Activated CD4-positive, alpha-beta memory T cell treated with anti-CD3 and anti-CD28 coated beads for 36 hours (primary cell): ENCODE measurements at regions not wholly inside any gene's neighbourhood (a gene's known extent, or its start where the extent isn't known, plus 50 kb on each side); places are given as distances from the start of the nearest gene placed in this dataset.

Experiments
- CTCF ChIA-PET: fragments of 350-600 bp; sonication (Branson Sonifier 250); formaldehyde crosslinking; loops from one replicate; lab custom pipeline; 2021; ENCODE audit warnings: antibody characterized with exemption, inconsistent platforms; lab: Charles Lee
- POLR2A ChIA-PET: fragments of 350-600 bp; sonication (Branson Sonifier 250); formaldehyde crosslinking; loops from one replicate; lab custom pipeline; 2021; ENCODE audit warnings: antibody characterized with exemption; lab: Charles Lee
- DNase-seq: peaks from one replicate; pipeline ENCODE4 v3.0.0-alpha.2; 2020
- H3K27ac Mint-ChIP-seq: one replicate; pipeline ENCODE4 v1.8.0; 2021; ENCODE audit warnings: mixed read lengths
- H3K27me3 Mint-ChIP-seq: one replicate; pipeline ENCODE4 v1.8.0; 2021; ENCODE audit warnings: mixed read lengths
- H3K36me3 Mint-ChIP-seq: one replicate; pipeline ENCODE4 v1.8.0; 2021; ENCODE audit warnings: mixed read lengths
- H3K4me1 Mint-ChIP-seq: one replicate; pipeline ENCODE4 v1.8.0; 2021; ENCODE audit warnings: low read depth, mixed read lengths
- H3K4me3 Mint-ChIP-seq: one replicate; pipeline ENCODE4 v1.8.0; 2021; ENCODE audit warnings: mild to moderate bottlenecking, mixed read lengths
- H3K9me3 Mint-ChIP-seq: one replicate; pipeline ENCODE4 v1.8.0; 2021; ENCODE audit warnings: mixed read lengths
- intact Hi-C: fragments of 100-400 bp; cut with micrococcal nuclease; formaldehyde crosslinking; loops from one replicate; pipeline ENCODE4 v1.15.1; 2023

DNA sequence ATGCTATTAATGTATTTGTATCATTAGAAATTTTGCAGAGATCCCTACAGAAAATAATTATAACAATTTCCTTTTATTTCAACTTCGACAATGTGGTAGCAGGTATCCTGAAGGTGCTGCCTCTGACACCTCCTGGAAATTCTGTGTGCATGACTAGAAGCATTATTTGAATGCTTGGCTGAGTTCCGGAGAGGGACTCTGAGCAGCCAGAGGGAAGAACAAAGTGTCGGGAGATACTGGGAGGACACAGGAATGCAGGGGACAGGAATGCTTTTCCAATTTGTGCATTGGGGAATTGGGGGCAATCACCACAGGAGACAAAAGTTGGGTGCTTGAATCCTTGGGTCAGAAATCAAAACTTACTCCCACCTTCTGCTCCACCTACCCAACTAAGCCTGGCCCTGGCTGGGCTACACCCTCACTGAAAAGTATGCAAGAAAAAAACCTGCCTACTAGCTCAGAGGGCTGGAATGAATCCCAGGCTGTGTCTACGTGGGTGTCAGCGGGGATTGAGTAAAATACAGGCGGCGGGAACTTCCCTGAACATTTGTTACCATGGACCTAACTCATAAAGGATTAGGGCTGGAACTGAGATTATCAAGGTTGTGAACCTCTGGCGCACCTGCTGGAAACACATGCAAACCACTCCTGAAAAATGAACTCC, 299.3 kb downstream of the SOX11 start:
- no peak overlapping the region for H3K4me3 Mint-ChIP-seq
- no peak for DNase-seq
- H3K27ac Mint-ChIP-seq, result no peak overlapping the region
- no peaks in the 10 kb centered on the region for H3K9me3 Mint-ChIP-seq
- H3K36me3 Mint-ChIP-seq, result no peaks in the 10 kb centered on the region
- no peaks in the 10 kb centered on the region for H3K27me3 Mint-ChIP-seq
- intact Hi-C loops, result no loop called here
- no peaks in the 10 kb centered on the region for H3K4me1 Mint-ChIP-seq
- POLR2A ChIA-PET, result no interaction called here
- CTCF ChIA-PET, result no interaction called here

DNA sequence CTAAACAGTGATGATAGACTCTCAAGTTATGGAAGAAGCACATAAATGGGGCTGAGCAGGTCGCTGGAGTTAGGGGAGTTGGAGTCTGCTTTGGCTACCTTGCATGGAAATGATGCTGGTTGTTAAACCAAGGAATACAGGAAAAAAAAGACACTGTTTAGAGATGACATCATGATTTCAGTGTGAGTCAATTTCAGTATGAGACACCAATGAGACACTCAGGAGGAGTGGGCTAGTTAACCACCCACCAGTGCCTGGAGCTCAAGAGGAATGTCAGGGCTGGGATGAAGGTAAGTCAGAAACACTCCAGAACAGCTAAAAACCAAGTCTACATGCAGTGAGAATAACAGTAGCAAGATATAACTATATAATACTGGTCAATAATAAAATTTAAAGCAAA, 303.6 kb downstream of the SOX11 start:
- ChIA-PET CTCF (no interaction called here), POLR2A (no interaction called here)
- DNase-seq, result no peak
- Mint-ChIP-seq H3K9me3 (no peaks in the 10 kb centered on the region), H3K4me1 (no peaks in the 10 kb centered on the region), H3K4me3 (no peak overlapping the region), H3K27me3 (no peaks in the 10 kb centered on the region), H3K36me3 (no peaks in the 10 kb centered on the region), H3K27ac (no peak overlapping the region)
- intact Hi-C loops, result no loop called here

DNA sequence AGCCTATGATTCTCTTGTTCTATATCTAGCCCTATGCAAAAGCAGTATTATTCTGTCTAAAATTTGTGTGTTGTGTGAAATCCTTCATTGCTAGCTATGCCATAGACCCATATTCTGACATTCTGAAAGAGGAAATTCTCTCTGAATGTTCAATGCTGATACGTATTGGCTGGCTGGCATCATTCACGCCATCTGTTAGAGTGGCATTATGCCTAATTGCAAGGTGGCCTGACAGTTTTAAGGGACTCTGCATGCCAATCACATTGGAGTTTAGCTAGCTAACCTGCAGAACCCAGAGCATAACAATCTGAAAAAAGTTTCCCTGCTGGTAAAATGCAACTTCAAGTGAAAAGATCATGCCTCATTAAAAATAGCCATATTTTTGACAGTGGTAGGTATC, 316.0 kb downstream of the SOX11 start:
- H3K4me3 Mint-ChIP-seq, result no peak overlapping the region
- no peaks in the 10 kb centered on the region for H3K27me3 Mint-ChIP-seq
- H3K27ac Mint-ChIP-seq, result no peak overlapping the region
- H3K4me1 Mint-ChIP-seq, result no peaks in the 10 kb centered on the region
- intact Hi-C loops, result no loop called here
- no peak for DNase-seq
- peaks cover 9% of the 10 kb centered on the region for H3K9me3 Mint-ChIP-seq
- ChIA-PET POLR2A (no interaction called here), CTCF (no interaction called here)
- H3K36me3 Mint-ChIP-seq, result no peaks in the 10 kb centered on the region

DNA sequence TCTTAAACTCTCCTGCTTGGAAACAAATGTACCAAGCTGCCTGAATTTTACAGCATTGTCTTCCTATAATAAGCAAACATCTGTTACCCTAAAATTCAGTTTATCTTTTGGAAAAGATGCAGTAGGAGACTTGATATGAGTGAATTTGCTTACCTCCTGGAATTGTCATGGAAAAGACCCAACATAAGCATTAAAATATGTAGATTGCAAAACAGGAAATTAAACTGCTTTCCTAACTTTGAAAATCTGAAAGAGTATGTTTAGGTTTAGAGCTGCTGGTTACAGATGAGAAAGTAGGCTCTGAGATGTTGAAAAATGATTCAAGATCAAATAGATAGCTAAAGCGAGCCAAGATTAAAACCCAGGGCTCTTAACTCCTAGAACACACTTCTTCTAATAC, 316.5 kb downstream of the SOX11 start:
- Mint-ChIP-seq H3K27me3 (no peaks in the 10 kb centered on the region), H3K27ac (no peak overlapping the region), H3K4me3 (no peak overlapping the region), H3K36me3 (no peaks in the 10 kb centered on the region), H3K4me1 (no peaks in the 10 kb centered on the region), H3K9me3 (peaks cover 9% of the 10 kb centered on the region)
- intact Hi-C loops, result no loop called here
- DNase-seq, result no peak
- POLR2A ChIA-PET, result interaction anchor here (0.7 kb wide), 1 partner anchor 105 kb away, joined by 3 read pairs; no protein-coding TSS in a partner anchor
- CTCF ChIA-PET, result no interaction called here

DNA sequence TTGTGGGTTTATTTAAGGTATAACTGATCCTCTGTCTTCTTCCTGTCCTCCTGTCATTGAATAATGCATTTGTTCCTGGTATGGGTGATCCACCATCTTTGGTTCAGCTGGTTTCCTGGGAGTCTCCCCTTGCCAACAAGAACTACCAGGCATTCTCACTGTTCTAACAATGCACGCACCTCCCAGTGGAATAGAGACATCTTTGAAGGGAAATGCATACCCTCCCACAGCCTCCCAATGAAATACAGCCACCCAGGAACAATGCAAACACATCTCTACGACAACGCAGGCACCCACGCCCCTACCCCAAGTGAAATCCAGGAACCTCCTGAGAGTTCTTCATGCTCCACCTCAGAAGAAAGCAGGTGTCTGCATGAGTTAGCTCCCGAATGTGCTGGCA, 318.0 kb downstream of the SOX11 start:
- H3K27ac Mint-ChIP-seq, result no peak overlapping the region
- no peak overlapping the region for H3K4me3 Mint-ChIP-seq
- H3K9me3 Mint-ChIP-seq, result peaks cover 8% of the 10 kb centered on the region
- POLR2A ChIA-PET, result no interaction called here
- intact Hi-C loops, result no loop called here
- H3K4me1 Mint-ChIP-seq, result no peaks in the 10 kb centered on the region
- H3K36me3 Mint-ChIP-seq, result no peaks in the 10 kb centered on the region
- no peak for DNase-seq
- H3K27me3 Mint-ChIP-seq, result no peaks in the 10 kb centered on the region
- CTCF ChIA-PET, result no interaction called here

DNA sequence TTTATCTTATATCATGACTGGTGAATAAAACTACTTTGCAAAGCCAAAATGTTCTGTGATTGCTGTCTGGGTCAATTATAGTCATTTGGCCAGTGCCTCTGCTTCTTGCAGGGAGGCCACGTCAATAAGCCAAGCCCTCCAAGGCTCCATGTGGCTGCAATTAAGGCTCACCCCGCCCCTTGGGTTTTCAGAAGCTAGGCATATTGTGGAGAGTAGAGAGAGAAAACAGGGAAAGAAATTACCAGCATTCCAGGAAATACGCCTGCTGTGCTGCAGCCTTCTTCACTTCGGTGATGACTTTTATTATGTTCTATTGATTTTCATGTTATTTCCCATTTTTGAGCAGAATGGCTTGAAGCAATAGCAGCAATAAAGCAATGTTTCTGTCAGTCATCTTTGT, 319.7 kb downstream of the SOX11 start:
- Mint-ChIP-seq H3K27ac (no peak overlapping the region), H3K4me3 (no peak overlapping the region), H3K9me3 (no peaks in the 10 kb centered on the region), H3K27me3 (no peaks in the 10 kb centered on the region), H3K36me3 (no peaks in the 10 kb centered on the region), H3K4me1 (no peaks in the 10 kb centered on the region)
- CTCF ChIA-PET, result no interaction called here
- DNase-seq, result no peak
- POLR2A ChIA-PET, result no interaction called here
- intact Hi-C loops, result no loop called here

DNA sequence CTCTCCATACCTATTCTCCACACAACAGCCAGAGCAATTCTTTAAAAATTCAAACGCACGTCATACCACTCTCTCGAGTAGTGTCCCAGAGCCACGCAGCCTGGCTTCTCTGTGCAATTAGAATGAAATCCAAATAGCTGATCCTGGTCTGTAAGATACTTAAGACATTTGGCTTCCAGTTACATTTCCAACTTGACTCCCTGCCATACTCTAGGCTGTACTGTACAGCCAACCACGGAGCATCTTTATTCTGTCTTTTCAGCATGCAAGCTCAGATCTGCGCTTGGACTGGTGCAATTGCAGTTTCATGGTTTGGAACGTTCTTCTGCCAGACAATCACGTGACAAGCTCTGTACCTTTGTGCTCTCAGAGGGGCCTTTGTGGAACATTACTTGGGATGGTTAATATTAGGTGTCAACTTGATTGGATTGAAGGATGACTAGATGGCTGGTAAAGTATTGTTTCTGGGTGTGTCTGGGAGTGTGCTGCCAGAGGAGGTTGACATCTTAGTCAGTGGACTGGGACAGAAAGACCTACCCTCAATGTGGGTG, 325.6 kb downstream of the SOX11 start:
- no peaks in the 10 kb centered on the region for H3K27me3 Mint-ChIP-seq

DNA sequence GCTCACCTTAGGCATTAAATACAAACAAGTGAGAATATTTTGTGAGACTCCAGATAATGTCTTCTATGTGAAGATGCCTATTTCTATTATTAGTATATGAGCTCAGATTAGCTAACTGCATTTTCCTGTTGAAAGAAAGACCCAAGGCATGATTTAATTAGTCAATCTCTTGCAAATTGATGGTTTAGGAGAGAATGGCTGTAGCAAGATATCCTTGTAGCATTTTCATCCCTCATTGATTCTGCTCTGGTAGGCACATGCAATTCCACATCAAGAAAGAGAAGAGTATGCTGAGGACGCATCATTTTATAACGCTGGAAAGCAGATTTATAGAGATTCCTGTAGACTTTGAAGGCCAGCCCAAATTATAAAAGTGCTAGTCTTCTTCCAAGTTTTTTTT, 332.0 kb downstream of the SOX11 start:
- intact Hi-C loops, result no loop called here
- H3K27me3 Mint-ChIP-seq, result no peaks in the 10 kb centered on the region
- DNase-seq, result no peak
- H3K4me1 Mint-ChIP-seq, result no peaks in the 10 kb centered on the region
- H3K27ac Mint-ChIP-seq, result no peak overlapping the region
- H3K9me3 Mint-ChIP-seq, result no peaks in the 10 kb centered on the region
- POLR2A ChIA-PET, result no interaction called here
- no peak overlapping the region for H3K4me3 Mint-ChIP-seq
- CTCF ChIA-PET, result no interaction called here
- H3K36me3 Mint-ChIP-seq, result no peaks in the 10 kb centered on the region

More for the DNA sequence above, 325.6 kb downstream of the SOX11 start:
- CTCF ChIA-PET, result no interaction called here
- H3K27ac Mint-ChIP-seq, result no peak overlapping the region
- no peaks in the 10 kb centered on the region for H3K9me3 Mint-ChIP-seq
- DNase-seq, result no peak
- intact Hi-C loops, result no loop called here
- H3K4me1 Mint-ChIP-seq, result no peaks in the 10 kb centered on the region
- no peaks in the 10 kb centered on the region for H3K36me3 Mint-ChIP-seq
- no peak overlapping the region for H3K4me3 Mint-ChIP-seq
- POLR2A ChIA-PET, result no interaction called here

DNA sequence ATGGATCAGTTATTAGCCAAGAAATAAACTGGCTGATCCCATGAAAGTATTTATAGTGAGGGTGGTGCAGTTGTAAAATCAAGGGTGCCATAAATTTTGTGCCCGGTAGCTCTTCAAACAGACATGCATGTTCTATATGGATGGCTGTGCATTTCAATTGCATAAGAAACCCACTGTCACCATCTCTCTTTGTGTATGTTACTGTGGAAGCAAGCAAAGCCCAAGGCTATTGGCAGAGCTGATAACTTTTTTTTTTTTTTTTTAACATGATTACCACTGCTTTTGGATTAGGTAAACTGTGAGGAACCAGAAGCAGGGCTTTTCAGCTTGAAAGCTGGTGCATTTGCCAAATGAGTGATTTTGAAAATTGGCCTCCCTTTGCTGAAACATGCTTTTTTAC, 332.6 kb downstream of the SOX11 start:
- no peaks in the 10 kb centered on the region for H3K9me3 Mint-ChIP-seq
- ChIA-PET CTCF (no interaction called here), POLR2A (no interaction called here)
- no peaks in the 10 kb centered on the region for H3K4me1 Mint-ChIP-seq
- no peak overlapping the region for H3K4me3 Mint-ChIP-seq
- DNase-seq, result no peak
- H3K27me3 Mint-ChIP-seq, result no peaks in the 10 kb centered on the region
- no peak overlapping the region for H3K27ac Mint-ChIP-seq
- intact Hi-C loops, result no loop called here
- no peaks in the 10 kb centered on the region for H3K36me3 Mint-ChIP-seq

DNA sequence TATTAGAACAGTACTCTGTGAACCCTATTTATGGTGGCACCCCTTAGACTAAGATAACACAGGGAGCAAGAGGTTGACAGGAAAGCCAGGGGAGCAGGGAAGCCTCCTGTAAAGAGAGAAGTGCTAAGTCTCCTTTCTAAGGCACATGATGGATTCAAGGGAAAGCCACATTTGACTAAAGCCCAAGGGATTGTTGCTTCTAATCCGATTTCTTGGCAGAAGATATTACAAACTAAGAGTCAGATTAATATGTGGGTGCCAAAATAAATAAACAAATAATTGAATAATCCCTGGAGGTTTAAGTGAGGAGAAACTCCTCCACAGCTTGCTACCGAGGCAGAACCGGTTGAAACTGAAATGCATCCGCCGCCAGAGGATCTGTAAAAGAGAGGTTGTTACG, 333.2 kb downstream of the SOX11 start:
- Mint-ChIP-seq H3K4me3 (no peak overlapping the region), H3K27ac (no peak overlapping the region), H3K9me3 (peaks cover 3% of the 10 kb centered on the region), H3K27me3 (no peaks in the 10 kb centered on the region), H3K36me3 (no peaks in the 10 kb centered on the region), H3K4me1 (no peaks in the 10 kb centered on the region)
- POLR2A ChIA-PET, result no interaction called here
- intact Hi-C loops, result no loop called here
- CTCF ChIA-PET, result no interaction called here
- no peak for DNase-seq

DNA sequence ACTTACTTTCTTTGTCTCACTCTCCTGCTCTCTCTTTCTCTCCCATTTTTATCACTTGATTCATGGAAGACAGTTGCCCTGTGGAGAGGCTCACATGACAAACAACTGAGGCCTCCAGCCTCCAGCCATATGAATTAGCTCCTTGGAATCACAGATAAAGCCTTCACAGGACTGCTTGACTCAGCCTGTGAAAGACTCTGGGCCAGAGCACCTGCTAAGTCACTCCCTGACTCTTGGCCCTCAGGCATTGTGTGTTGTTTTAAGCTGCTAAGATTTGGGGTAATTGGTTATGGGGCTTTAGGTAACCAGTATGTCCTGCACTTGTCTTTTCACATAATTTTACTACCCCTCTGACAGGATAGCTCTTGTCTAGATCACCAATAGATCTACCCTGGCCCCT, 334.9 kb downstream of the SOX11 start:
- Mint-ChIP-seq H3K36me3 (no peaks in the 10 kb centered on the region), H3K9me3 (peaks cover 3% of the 10 kb centered on the region), H3K27me3 (no peaks in the 10 kb centered on the region), H3K4me1 (no peaks in the 10 kb centered on the region), H3K27ac (no peak overlapping the region), H3K4me3 (no peak overlapping the region)
- ChIA-PET CTCF (no interaction called here), POLR2A (no interaction called here)
- intact Hi-C loops, result no loop called here
- no peak for DNase-seq

DNA sequence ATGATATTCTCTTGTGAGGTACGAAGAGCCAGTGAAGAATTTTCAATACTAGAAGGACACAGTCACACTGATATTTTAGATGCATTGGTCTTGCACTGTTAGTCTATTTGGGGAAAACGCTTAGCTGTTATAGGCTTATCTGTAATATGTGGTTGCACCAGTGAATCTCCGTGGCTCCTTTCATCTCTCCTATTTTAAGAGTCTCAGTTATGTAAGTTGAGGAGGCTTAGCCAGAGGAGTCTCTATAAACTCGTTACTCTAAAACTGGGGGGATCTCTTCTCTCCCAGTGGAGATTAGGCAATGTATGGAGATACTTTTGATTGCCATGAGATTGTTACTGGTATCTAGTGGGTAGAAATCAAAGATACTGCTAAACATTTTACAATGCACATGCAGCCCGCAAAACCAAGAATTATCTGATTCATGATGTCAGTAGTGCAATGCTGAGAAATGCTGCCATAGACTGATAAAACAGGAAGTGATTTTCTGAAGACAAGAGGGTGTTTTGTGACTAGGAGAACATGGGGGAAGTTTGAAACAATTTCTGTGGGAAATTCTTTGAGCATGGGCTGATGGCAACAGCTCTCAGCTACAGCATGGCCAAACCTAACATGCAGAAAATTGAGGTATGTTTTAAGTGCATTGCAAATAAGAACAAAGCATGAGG, 339.1 kb downstream of the SOX11 start:
- no peaks in the 10 kb centered on the region for H3K4me1 Mint-ChIP-seq
- intact Hi-C loops, result no loop called here
- H3K9me3 Mint-ChIP-seq, result peaks cover 3% of the 10 kb centered on the region
- no peak for DNase-seq
- no peak overlapping the region for H3K27ac Mint-ChIP-seq
- CTCF ChIA-PET, result no interaction called here
- no peaks in the 10 kb centered on the region for H3K36me3 Mint-ChIP-seq
- POLR2A ChIA-PET, result no interaction called here
- H3K4me3 Mint-ChIP-seq, result no peak overlapping the region
- no peaks in the 10 kb centered on the region for H3K27me3 Mint-ChIP-seq

DNA sequence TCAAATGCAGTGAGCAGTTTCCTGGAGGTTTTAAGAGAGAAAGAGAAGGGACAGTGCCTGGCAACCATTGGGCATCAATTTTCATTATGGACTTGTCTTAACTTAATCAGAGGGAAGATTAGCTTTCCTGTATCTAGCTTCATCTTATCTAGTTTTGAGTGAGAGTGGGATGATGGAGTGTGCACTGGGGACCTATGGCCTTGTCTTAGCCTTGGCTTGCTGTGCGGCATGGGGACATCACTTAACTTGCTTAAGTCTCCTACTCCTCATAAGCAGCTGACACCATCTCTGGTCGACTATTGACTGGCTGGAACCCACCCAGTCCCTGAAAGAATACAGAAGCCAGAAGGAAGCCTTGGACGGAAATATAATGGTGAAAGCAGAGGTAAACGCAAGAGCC, 344.0 kb downstream of the SOX11 start:
- intact Hi-C loops, result no loop called here
- CTCF ChIA-PET, result no interaction called here
- no peak overlapping the region for H3K4me3 Mint-ChIP-seq
- no peaks in the 10 kb centered on the region for H3K4me1 Mint-ChIP-seq
- no peaks in the 10 kb centered on the region for H3K9me3 Mint-ChIP-seq
- POLR2A ChIA-PET, result no interaction called here
- no peak for DNase-seq
- no peaks in the 10 kb centered on the region for H3K36me3 Mint-ChIP-seq
- no peak overlapping the region for H3K27ac Mint-ChIP-seq
- H3K27me3 Mint-ChIP-seq, result no peaks in the 10 kb centered on the region
